ENCODE measurements at regions not wholly inside any gene's neighbourhood (a gene's known extent, or its start where the extent isn't known, plus 50 kb on each side); places are given as distances from the start of the nearest gene placed in this dataset.
"Not testable (repeated sequence)": the region's sequence is repeated elsewhere in the genome, so short reads cannot be mapped to it uniquely, and the experiment has no call there.

DNA sequence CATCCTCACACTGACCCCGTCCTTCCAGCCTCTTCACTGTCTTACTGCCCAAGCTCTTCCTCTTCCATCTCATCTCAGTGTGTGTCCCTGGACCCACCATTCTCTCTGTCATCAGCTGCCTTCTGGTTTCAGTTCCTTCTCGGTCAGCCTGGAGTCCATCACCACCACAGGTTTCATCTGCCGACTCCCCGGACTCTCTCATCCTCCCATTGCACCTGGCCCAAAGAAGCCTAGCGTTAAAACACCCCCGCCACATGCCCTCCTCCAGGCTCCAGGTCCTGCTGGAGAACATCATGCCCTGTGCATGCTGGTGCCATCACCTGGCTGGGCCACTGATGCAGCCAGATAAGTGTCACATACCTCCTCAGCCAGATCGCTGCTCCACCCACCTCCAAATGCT, 122.1 kb upstream of the GPR12 start:
- H3K27ac Mint-ChIP-seq: no peak overlapping the region
- no peak overlapping the region for H3K4me3 Mint-ChIP-seq
- no peaks in the 10 kb centered on the region for H3K4me1 Mint-ChIP-seq
- peaks cover 12% of the 10 kb centered on the region for H3K9me3 Mint-ChIP-seq
- H3K36me3 Mint-ChIP-seq (ENCODE audit: low read depth): no peaks in the 10 kb centered on the region
- peaks cover 27% of the 10 kb centered on the region for H3K27me3 Mint-ChIP-seq
- ATAC-seq (replicated peaks): no peak

DNA sequence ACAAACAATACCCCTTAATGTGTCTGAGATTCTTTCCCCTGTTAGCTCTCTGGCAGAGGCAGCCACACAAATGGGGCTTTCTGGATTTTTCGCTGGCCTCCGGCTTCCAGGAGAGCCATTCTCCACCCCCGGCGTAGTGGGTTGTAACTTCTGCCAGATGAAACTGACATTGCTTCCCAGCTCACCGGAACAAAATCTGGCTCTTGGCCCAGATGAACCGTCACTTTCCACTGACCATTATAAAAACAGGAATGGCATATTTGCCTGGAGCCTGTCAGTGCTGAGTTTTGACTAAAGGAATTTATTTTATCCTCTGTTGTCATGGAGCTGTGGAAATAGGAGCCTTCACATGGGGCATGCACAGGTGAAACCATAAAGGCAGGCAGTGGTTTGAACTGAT, 120.6 kb upstream of the GPR12 start:
- Mint-ChIP-seq H3K4me3 (no peak overlapping the region), H3K27ac (no peak overlapping the region), H3K27me3 (peaks cover 23% of the 10 kb centered on the region), H3K9me3 (peaks cover 13% of the 10 kb centered on the region), H3K4me1 (no peaks in the 10 kb centered on the region), H3K36me3 (ENCODE audit: low read depth) (no peaks in the 10 kb centered on the region)
- no peak for ATAC-seq (replicated peaks)

GRCh38 chr13:26880735-26881134, 120.1 kb upstream of the GPR12 start:
- Mint-ChIP-seq H3K36me3 (ENCODE audit: low read depth) (no peaks in the 10 kb centered on the region), H3K27me3 (peaks cover 19% of the 10 kb centered on the region), H3K4me3 (no peak overlapping the region), H3K9me3 (peaks cover 13% of the 10 kb centered on the region), H3K27ac (no peak overlapping the region), H3K4me1 (no peaks in the 10 kb centered on the region)
- no peak for ATAC-seq (replicated peaks)

DNA sequence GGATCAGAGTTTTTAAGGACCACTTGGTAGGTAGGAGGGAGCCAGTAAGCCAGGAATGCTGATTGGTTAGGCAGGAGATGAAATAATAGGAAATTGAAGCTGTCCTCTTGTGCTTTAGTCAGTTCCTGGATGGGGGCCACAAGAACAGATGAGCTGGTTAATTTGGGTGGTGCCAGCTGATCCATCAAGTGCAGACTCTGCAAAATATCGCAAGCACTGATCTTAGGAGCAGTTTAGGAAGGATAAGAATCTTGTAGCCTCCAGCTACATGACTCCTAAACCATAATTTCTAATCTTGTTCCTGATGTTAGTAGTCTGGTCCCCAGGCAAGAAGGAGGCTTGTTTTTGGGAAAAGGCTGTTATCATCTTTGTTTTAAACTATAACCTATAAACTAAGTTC, 117.9 kb upstream of the GPR12 start:
- Mint-ChIP-seq H3K27me3 (peaks cover 13% of the 10 kb centered on the region), H3K4me3 (no peak overlapping the region), H3K9me3 (peaks cover 8% of the 10 kb centered on the region), H3K27ac (no peak overlapping the region), H3K4me1 (no peaks in the 10 kb centered on the region), H3K36me3 (ENCODE audit: low read depth) (no peaks in the 10 kb centered on the region)
- ATAC-seq (replicated peaks): no peak

DNA sequence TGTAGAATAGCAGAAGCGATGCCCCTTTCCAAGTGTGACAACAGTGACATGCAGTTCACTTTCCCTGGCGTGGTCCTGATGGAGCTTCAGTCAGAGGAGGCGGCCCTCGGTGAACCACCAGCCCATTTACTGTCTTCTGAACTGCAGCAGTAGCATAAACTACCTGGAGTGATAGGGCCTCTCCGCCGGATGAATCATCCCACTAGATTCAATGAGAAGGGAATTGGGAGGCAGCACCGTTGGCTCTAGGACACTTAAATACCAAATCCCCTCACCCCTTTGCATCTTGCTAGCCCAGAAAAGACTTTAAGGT, 112.8 kb upstream of the GPR12 start:
- peaks cover 12% of the 10 kb centered on the region for H3K27me3 Mint-ChIP-seq
- no peaks in the 10 kb centered on the region for H3K36me3 Mint-ChIP-seq (ENCODE audit: low read depth)
- H3K27ac Mint-ChIP-seq: no peak overlapping the region
- no peak overlapping the region for H3K4me3 Mint-ChIP-seq
- no peak for ATAC-seq (replicated peaks)
- no peaks in the 10 kb centered on the region for H3K4me1 Mint-ChIP-seq
- H3K9me3 Mint-ChIP-seq: peaks cover 8% of the 10 kb centered on the region

- Mint-ChIP-seq H3K36me3 (ENCODE audit: low read depth) (no peaks in the 10 kb centered on the region), H3K27ac (no peak overlapping the region), H3K9me3 (peaks cover 3% of the 10 kb centered on the region), H3K4me3 (no peak overlapping the region), H3K27me3 (peaks cover 8% of the 10 kb centered on the region), H3K4me1 (no peaks in the 10 kb centered on the region)
- peak; percentile 38 for ATAC-seq (replicated peaks)
Measured at GRCh38 chr13:26872525-26873385, 112.2 kb upstream of the GPR12 start.

DNA sequence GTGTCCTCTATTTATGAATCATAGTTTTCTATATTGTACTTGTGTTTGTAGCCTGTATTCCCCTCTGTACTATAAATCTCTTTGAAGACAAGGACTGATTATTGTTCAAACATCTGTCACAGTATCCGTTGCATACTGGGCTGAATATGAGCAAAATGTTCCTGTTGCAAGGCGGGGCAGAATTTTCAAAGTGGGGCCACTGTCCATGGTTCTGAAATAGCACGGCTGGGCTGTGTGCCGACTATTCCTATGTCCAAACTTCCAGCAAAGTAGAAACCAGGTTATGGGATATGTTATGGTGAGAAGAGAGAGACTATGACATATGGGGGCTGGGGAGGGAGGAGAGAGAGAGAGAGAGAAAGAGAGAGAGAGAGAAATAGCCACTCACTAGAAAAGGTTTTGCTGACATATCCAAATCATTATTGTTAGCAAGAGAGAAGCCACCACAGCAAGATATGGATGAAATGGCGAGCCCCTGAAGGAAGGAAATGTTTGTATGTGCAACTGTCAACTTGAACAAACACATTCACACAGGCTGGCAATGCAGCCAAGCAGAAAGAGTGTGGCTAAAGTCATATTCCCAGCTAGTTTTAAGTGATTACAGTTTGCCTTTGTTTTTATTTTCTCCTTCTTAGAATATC, 107.0 kb upstream of the GPR12 start:
- no peak overlapping the region for H3K4me3 Mint-ChIP-seq
- ATAC-seq (replicated peaks): no peak
- H3K36me3 Mint-ChIP-seq (ENCODE audit: low read depth): no peaks in the 10 kb centered on the region
- no peak overlapping the region for H3K27ac Mint-ChIP-seq
- H3K27me3 Mint-ChIP-seq: no peaks in the 10 kb centered on the region
- no peaks in the 10 kb centered on the region for H3K9me3 Mint-ChIP-seq
- no peaks in the 10 kb centered on the region for H3K4me1 Mint-ChIP-seq

DNA sequence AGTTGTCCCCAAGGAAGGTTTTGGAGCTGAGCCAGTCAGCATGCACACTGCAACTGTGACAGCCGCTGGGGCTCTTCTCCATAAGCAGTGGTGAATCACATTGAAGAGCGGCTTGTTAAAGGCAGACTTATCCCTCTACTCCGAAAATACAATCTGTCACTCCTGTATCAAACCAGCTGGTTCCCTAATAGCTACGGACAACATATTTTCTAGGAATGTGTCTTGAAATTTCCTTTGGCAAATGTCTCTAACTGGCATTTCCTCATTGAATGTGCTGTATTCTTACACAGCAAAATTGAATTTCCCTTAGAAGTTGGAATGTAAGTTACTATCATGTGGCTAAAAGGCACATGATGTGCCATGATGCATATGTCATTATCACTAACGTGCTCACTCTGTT, 104.0 kb upstream of the GPR12 start:
- Mint-ChIP-seq H3K4me1 (no peaks in the 10 kb centered on the region), H3K27me3 (peaks cover 15% of the 10 kb centered on the region), H3K9me3 (peaks cover 6% of the 10 kb centered on the region), H3K4me3 (no peak overlapping the region), H3K36me3 (ENCODE audit: low read depth) (no peaks in the 10 kb centered on the region), H3K27ac (no peak overlapping the region)
- no peak for ATAC-seq (replicated peaks)

DNA sequence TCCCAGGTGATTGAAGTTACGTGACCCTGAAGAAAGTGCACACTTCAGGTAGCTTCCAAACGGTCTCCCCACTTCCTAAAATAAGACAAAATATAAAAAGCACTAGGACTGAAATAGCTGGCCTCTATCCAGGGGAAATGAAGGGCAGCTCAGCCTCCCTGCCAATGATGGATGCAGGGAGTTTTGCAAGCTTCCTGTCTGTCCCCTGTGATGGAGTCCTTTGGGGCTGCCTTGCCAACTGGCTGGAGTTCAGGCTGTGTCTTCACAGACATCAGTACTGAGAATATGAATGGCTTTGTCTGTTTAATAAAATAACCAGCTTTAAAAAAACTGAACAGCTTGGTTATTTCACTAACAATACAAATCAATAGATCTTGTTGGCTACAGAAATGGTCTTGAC, 101.4 kb upstream of the GPR12 start:
- H3K9me3 Mint-ChIP-seq: peaks cover 6% of the 10 kb centered on the region
- peaks cover 22% of the 10 kb centered on the region for H3K27me3 Mint-ChIP-seq
- H3K36me3 Mint-ChIP-seq (ENCODE audit: low read depth): no peaks in the 10 kb centered on the region
- no peak overlapping the region for H3K4me3 Mint-ChIP-seq
- no peak overlapping the region for H3K27ac Mint-ChIP-seq
- ATAC-seq (replicated peaks): no peak
- no peaks in the 10 kb centered on the region for H3K4me1 Mint-ChIP-seq

- Mint-ChIP-seq H3K36me3 (ENCODE audit: low read depth) (no peaks in the 10 kb centered on the region), H3K27ac (no peak overlapping the region), H3K4me1 (no peaks in the 10 kb centered on the region), H3K9me3 (peaks cover 6% of the 10 kb centered on the region), H3K4me3 (no peak overlapping the region), H3K27me3 (peaks cover 43% of the 10 kb centered on the region)
- no peak for ATAC-seq (replicated peaks)
Measured at GRCh38 chr13:26855921-26856320, 95.3 kb upstream of the GPR12 start.

- peaks cover 36% of the 10 kb centered on the region for H3K27me3 Mint-ChIP-seq
- no peak overlapping the region for H3K27ac Mint-ChIP-seq
- ATAC-seq (replicated peaks): no peak
- H3K36me3 Mint-ChIP-seq (ENCODE audit: low read depth): no peaks in the 10 kb centered on the region
- H3K9me3 Mint-ChIP-seq: peaks cover 4% of the 10 kb centered on the region
- H3K4me3 Mint-ChIP-seq: no peak overlapping the region
- no peaks in the 10 kb centered on the region for H3K4me1 Mint-ChIP-seq
Measured at GRCh38 chr13:26855071-26855470, 94.5 kb upstream of the GPR12 start.

- ATAC-seq (replicated peaks): no peak
Measured at GRCh38 chr13:26853323-26853722, 92.7 kb upstream of the GPR12 start.

GRCh38 chr13:26847281-26847680, 86.7 kb upstream of the GPR12 start:
- Mint-ChIP-seq H3K9me3 (no peaks in the 10 kb centered on the region), H3K4me3 (no peak overlapping the region), H3K27ac (no peak overlapping the region), H3K4me1 (no peaks in the 10 kb centered on the region), H3K36me3 (ENCODE audit: low read depth) (no peaks in the 10 kb centered on the region), H3K27me3 (peaks cover 13% of the 10 kb centered on the region)
- no peak for ATAC-seq (replicated peaks)

More at GRCh38 chr13:26853323-26853722, 92.7 kb upstream of the GPR12 start:
- peaks cover 25% of the 10 kb centered on the region for H3K27me3 Mint-ChIP-seq
- H3K36me3 Mint-ChIP-seq (ENCODE audit: low read depth): no peaks in the 10 kb centered on the region
- H3K4me1 Mint-ChIP-seq: no peaks in the 10 kb centered on the region
- no peaks in the 10 kb centered on the region for H3K9me3 Mint-ChIP-seq
- no peak overlapping the region for H3K27ac Mint-ChIP-seq
- no peak overlapping the region for H3K4me3 Mint-ChIP-seq

- not testable (repeated sequence) for H3K27me3 Mint-ChIP-seq; H3K36me3 Mint-ChIP-seq (ENCODE audit: low read depth); H3K27ac Mint-ChIP-seq; H3K4me1 Mint-ChIP-seq; H3K4me3 Mint-ChIP-seq; ATAC-seq (replicated peaks); H3K9me3 Mint-ChIP-seq
Measured at GRCh38 chr13:26845063-26845462, 84.5 kb upstream of the GPR12 start.

- H3K27ac Mint-ChIP-seq: no peak overlapping the region
- H3K36me3 Mint-ChIP-seq (ENCODE audit: low read depth): no peaks in the 10 kb centered on the region
- H3K4me1 Mint-ChIP-seq: no peaks in the 10 kb centered on the region
- no peak overlapping the region for H3K4me3 Mint-ChIP-seq
- no peak for ATAC-seq (replicated peaks)
- H3K9me3 Mint-ChIP-seq: no peaks in the 10 kb centered on the region
- peaks cover 15% of the 10 kb centered on the region for H3K27me3 Mint-ChIP-seq
Measured at GRCh38 chr13:26839682-26840081, 79.1 kb upstream of the GPR12 start.

Data from activated T-helper 17 cell treated with anti-CD3 and anti-CD28 coated beads, Interleukin-2, amount 50 U/mL, for 72 hours (primary cell).